Gastrocnemius medialis (tissue), 4 donors: ENCODE measurements at regions not wholly inside any gene's neighbourhood (a gene's known extent, or its start where the extent isn't known, plus 50 kb on each side); places are given as distances from the start of the nearest gene placed in this dataset.
"Not testable (repeated sequence)": the region's sequence is repeated elsewhere in the genome, so short reads cannot be mapped to it uniquely, and the experiment has no call there.

Experiments
- ATAC-seq, 2 donors: fragments of 150-250 bp; one replicate each; pipeline ENCODE4 v1.9.1; 2016
- DNase-seq, 2 donors: peaks; one replicate each; pipeline ENCODE4 v3.0.0-alpha.2; 2019
- H3K27ac ChIP-seq, 4 donors: fragments of 200-600 bp; sonication (generic); 1 replicate in 1 of 4; 2 replicates in 3 of 4; pipeline ENCODE4 v1.5.1; 2016 to 2018; ENCODE audit warnings: mild to moderate bottlenecking in 2 of 4, moderate library complexity in 1 of 4
- H3K27me3 ChIP-seq, 3 donors: fragments of 200-600 bp; sonication (generic) in 2 of 3; 1 replicate in 1 of 3; 2 replicates in 2 of 3; pipeline versions ENCODE4 v1.5.1 to v1.6.0; 2016 to 2019; ENCODE audit warnings: mild to moderate bottlenecking in 1 of 3, moderate library complexity in 1 of 3
- H3K36me3 ChIP-seq, 2 donors: fragments of 200-600 bp; sonication (generic) in 1 of 2; one replicate each; pipeline ENCODE4 v1.5.1; 2017 to 2018
- H3K4me1 ChIP-seq, 2 donors: fragments of 200-600 bp; sonication (generic) in 1 of 2; one replicate each; pipeline ENCODE4 v1.5.1; 2016 to 2017; ENCODE audit warnings: mild to moderate bottlenecking in 2 of 2
- H3K4me3 ChIP-seq, 4 donors: fragments of 200-600 bp; sonication (generic) in 3 of 4; 1 replicate in 1 of 4; 2 replicates in 3 of 4; pipeline ENCODE4 v1.5.1; 2016 to 2019; ENCODE audit warnings: mild to moderate bottlenecking in 2 of 4
- H3K9me3 ChIP-seq, 3 donors: fragments of 200-600 bp; sonication (generic) in 2 of 3; 1 replicate in 1 of 3; 2 replicates in 2 of 3; pipeline ENCODE4 v1.5.1; 2016 to 2019
- POLR2A ChIP-seq, 2 donors: fragments of 450-650 bp; IDR thresholded peaks; one replicate each; pipeline ENCODE4 v1.6.1; 2017; ENCODE audit warnings: antibody characterized with exemption in 2 of 2, mild to moderate bottlenecking in 2 of 2, moderate library complexity in 2 of 2
- in situ Hi-C, 4 donors: fragments of 200-750 bp; cut with MboI; loops; one replicate each; pipeline versions ENCODE4 v1.15.0 to v1.8.0; 2017; ENCODE audit warnings: low sequenced_read_pairs in 4 of 4
- intact Hi-C: fragments of 100-400 bp; cut with DNase I; formaldehyde crosslinking; loops from one replicate; pipeline ENCODE4 v1.15.1; 2023; ENCODE audit warnings: low total_unique reads
- TF ChIP-seq, protein P1 (sequence below), 5 experiments: fragments of 450-650 bp in 3 of 5; fragments of 200-600 bp in 2 of 5; sonication (generic) in 2 of 5; IDR thresholded peaks in 4 of 5; conservative IDR thresholded peaks in 1 of 5; 1 replicate in 4 of 5; 2 replicates in 1 of 5; pipeline ENCODE4 v1.5.1; 2016 to 2019; ENCODE audit warnings: antibody characterized with exemption in 5 of 5, mild to moderate bottlenecking in 3 of 5, moderate library complexity in 3 of 5

DNA sequence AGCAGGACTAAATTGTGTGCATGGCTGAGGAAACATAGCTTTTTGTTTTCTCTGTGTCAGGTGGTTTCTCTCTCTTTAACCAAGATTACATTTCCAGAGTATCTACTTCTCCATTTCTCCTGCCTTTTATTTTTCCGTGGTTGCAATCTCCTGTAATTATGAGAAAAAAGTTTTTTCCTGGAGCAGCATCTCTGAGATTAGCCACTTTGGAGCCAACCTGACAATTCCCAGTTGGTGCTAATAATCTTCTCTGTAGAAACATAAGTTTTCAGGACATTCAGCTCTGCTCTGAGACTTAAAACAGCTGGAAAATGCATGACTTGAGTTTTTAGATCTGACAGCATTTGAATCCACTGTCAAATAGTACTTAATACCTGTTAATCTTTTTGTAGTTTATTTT is 67.1 kb upstream of the GAS1 start:
- Histone ChIP-seq H3K4me3 (no peak overlapping the region), H3K27ac (no peak overlapping the region), H3K9me3 (no peaks in the 10 kb centered on the region), H3K27me3 (no peaks in the 10 kb centered on the region), H3K4me1 (no peaks in the 10 kb centered on the region), H3K36me3 (no peaks in the 10 kb centered on the region)
- ATAC-seq (no peak), DNase-seq (no peak)
- in situ Hi-C loops (no loop called here), intact Hi-C loops (no loop called here)
- TF ChIP-seq POLR2A (IDR thresholded peaks at IDR 0.05): no peak
- TF ChIP-seq, protein P1, sequence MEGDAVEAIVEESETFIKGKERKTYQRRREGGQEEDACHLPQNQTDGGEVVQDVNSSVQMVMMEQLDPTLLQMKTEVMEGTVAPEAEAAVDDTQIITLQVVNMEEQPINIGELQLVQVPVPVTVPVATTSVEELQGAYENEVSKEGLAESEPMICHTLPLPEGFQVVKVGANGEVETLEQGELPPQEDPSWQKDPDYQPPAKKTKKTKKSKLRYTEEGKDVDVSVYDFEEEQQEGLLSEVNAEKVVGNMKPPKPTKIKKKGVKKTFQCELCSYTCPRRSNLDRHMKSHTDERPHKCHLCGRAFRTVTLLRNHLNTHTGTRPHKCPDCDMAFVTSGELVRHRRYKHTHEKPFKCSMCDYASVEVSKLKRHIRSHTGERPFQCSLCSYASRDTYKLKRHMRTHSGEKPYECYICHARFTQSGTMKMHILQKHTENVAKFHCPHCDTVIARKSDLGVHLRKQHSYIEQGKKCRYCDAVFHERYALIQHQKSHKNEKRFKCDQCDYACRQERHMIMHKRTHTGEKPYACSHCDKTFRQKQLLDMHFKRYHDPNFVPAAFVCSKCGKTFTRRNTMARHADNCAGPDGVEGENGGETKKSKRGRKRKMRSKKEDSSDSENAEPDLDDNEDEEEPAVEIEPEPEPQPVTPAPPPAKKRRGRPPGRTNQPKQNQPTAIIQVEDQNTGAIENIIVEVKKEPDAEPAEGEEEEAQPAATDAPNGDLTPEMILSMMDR (IDR thresholded peaks at IDR 0.05 in 4 of 5, conservative IDR thresholded peaks at IDR 0.05 in 1 of 5): no peak

DNA sequence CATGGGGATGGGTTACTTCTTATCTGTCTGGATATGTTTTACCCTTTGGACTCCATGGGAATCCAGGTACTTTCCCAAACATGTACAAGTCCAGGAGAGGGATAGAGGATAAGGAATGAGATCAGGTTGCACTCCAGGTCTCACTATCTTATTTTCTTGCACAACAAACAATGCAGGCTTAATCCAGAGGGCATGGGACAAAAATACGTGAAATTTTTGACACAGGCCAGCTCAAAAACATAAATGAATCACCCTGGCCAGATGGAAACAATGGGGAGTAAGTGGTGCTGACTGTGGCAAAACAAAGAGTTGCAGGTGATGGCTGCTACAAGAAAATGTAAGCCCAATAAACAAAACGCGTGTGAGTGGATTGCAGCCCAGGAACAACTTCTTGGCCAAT is 69.4 kb upstream of the GAS1 start:
- in situ Hi-C loops (no loop called here), intact Hi-C loops (no loop called here)
- no peak overlapping the region for H3K27ac ChIP-seq
- H3K27me3 ChIP-seq: no peaks in the 10 kb centered on the region
- TF ChIP-seq, protein P1 (IDR thresholded peaks at IDR 0.05 in 4 of 5, conservative IDR thresholded peaks at IDR 0.05 in 1 of 5): no peak
- TF ChIP-seq POLR2A (IDR thresholded peaks at IDR 0.05): no peak
- no peak overlapping the region for H3K4me3 ChIP-seq
- no peak for DNase-seq
- H3K4me1 ChIP-seq: no peaks in the 10 kb centered on the region
- H3K9me3 ChIP-seq: no peaks in the 10 kb centered on the region
- H3K36me3 ChIP-seq: no peaks in the 10 kb centered on the region
- ATAC-seq: no peak

GRCh38 chr9:87020169-87020950 is 73.1 kb upstream of the GAS1 start:
- TF ChIP-seq POLR2A (IDR thresholded peaks at IDR 0.05): no peak
- TF ChIP-seq, protein P1 (IDR thresholded peaks at IDR 0.05 in 4 of 5, conservative IDR thresholded peaks at IDR 0.05 in 1 of 5): no peak
- H3K27me3 ChIP-seq: no peaks in the 10 kb centered on the region
- H3K4me1 ChIP-seq: no peaks in the 10 kb centered on the region
- no peaks in the 10 kb centered on the region for H3K9me3 ChIP-seq
- no peak for ATAC-seq
- H3K36me3 ChIP-seq: no peaks in the 10 kb centered on the region
- H3K27ac ChIP-seq: no peak overlapping the region
- no peak overlapping the region for H3K4me3 ChIP-seq
- no peak for DNase-seq
- intact Hi-C loops: no loop called here
- in situ Hi-C loops: no loop called here

DNA sequence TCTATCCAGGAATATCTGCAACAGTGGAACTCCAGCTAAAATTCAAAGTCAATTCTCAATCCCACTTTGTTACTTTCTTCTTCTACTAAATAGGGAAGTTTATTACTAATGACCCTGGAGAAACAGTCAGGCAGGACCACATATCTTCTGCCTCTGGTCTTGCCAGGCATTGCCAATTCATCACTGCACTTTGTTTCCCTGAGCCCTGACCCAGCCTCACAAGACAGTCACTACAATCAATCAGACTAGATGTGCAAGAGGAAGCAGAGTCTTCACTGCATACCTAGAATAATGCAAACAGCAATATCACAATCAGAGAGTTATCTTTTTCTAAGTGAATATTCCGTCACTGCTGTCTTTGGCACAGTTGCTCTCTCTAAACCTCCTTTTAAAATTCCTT is 74.9 kb upstream of the GAS1 start:
- in situ Hi-C loops (no loop called here), intact Hi-C loops (no loop called here)
- ATAC-seq (no peak), DNase-seq (no peak)
- no peaks in the 10 kb centered on the region for H3K9me3 ChIP-seq
- no peak overlapping the region for H3K27ac ChIP-seq
- H3K27me3 ChIP-seq: no peaks in the 10 kb centered on the region
- no peak overlapping the region for H3K4me3 ChIP-seq
- no peaks in the 10 kb centered on the region for H3K4me1 ChIP-seq
- H3K36me3 ChIP-seq: no peaks in the 10 kb centered on the region
- TF ChIP-seq, protein P1 (IDR thresholded peaks at IDR 0.05 in 4 of 5, conservative IDR thresholded peaks at IDR 0.05 in 1 of 5): no peak

- Histone ChIP-seq H3K9me3 (no peaks in the 10 kb centered on the region), H3K36me3 (no peaks in the 10 kb centered on the region), H3K27ac (no peak overlapping the region), H3K27me3 (no peaks in the 10 kb centered on the region), H3K4me3 (no peak overlapping the region), H3K4me1 (no peaks in the 10 kb centered on the region)
- in situ Hi-C loops: no loop called here
- ATAC-seq (no peak), DNase-seq (no peak)
- intact Hi-C loops: no loop called here
- no peak for TF ChIP-seq POLR2A (IDR thresholded peaks at IDR 0.05)
- TF ChIP-seq, protein P1 (IDR thresholded peaks at IDR 0.05 in 4 of 5, conservative IDR thresholded peaks at IDR 0.05 in 1 of 5): no peak
These were observed 78.9 kb upstream of the GAS1 start for GRCh38 chr9:87026204-87026603.

- H3K27ac ChIP-seq, H3K4me3 ChIP-seq, H3K36me3 ChIP-seq, H3K27me3 ChIP-seq, in situ Hi-C loops, DNase-seq, ATAC-seq, H3K4me1 ChIP-seq, H3K9me3 ChIP-seq, intact Hi-C loops: not testable (repeated sequence)
These were observed 81.5 kb upstream of the GAS1 start for GRCh38 chr9:87028836-87029235.
